DOHH2 (cell line): ENCODE measurements at regions not wholly inside any gene's neighbourhood (a gene's known extent, or its start where the extent isn't known, plus 50 kb on each side); places are given as distances from the start of the nearest gene placed in this dataset.

Experiments
- EZH2phosphoT487 ChIP-seq: fragments of 200-600 bp; sonication (generic); IDR thresholded peaks from 2 replicates; pipeline ENCODE4 v1.6.1; 2017; ENCODE audit warnings: borderline replicate concordance, mild to moderate bottlenecking, antibody characterized with exemption, low read length, moderate library complexity, mixed read lengths
- TF ChIP-seq, protein P1 (sequence below): fragments of 200-600 bp; sonication (generic); IDR thresholded peaks from one replicate; pipeline ENCODE4 v1.5.1; 2014; ENCODE audit warnings: antibody characterized with exemption, mild to moderate bottlenecking, low read depth, low read length; ENCODE audit not compliant: poor library complexity, severe bottlenecking

- TF ChIP-seq, protein P1, sequence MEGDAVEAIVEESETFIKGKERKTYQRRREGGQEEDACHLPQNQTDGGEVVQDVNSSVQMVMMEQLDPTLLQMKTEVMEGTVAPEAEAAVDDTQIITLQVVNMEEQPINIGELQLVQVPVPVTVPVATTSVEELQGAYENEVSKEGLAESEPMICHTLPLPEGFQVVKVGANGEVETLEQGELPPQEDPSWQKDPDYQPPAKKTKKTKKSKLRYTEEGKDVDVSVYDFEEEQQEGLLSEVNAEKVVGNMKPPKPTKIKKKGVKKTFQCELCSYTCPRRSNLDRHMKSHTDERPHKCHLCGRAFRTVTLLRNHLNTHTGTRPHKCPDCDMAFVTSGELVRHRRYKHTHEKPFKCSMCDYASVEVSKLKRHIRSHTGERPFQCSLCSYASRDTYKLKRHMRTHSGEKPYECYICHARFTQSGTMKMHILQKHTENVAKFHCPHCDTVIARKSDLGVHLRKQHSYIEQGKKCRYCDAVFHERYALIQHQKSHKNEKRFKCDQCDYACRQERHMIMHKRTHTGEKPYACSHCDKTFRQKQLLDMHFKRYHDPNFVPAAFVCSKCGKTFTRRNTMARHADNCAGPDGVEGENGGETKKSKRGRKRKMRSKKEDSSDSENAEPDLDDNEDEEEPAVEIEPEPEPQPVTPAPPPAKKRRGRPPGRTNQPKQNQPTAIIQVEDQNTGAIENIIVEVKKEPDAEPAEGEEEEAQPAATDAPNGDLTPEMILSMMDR: no peak
- TF ChIP-seq EZH2phosphoT487: no peak
These were observed 119.0 kb upstream of the PROK2 start for GRCh38 chr3:71903936-71904335.
